Glutamatergic neuron (in vitro differentiated cells): ENCODE measurements at regions not wholly inside any gene's neighbourhood (a gene's known extent, or its start where the extent isn't known, plus 50 kb on each side); places are given as distances from the start of the nearest gene placed in this dataset.

Experiments used
- DNase-seq: peaks from one replicate; pipeline ENCODE4 v3.0.0; 2022
- H3K27ac Mint-ChIP-seq: one replicate; pipeline ENCODE4 v1.8.0; 2020; ENCODE audit warnings: mild to moderate bottlenecking, mixed read lengths, inconsistent platforms; ENCODE audit not compliant: unreplicated experiment
- H3K27me3 Mint-ChIP-seq: one replicate; pipeline ENCODE4 v1.8.0; 2020; ENCODE audit warnings: mild to moderate bottlenecking, moderate library complexity, mixed read lengths, inconsistent platforms; ENCODE audit not compliant: unreplicated experiment
- H3K36me3 Mint-ChIP-seq: one replicate; pipeline ENCODE4 v1.8.0; 2020; ENCODE audit warnings: mild to moderate bottlenecking, mixed read lengths, inconsistent platforms; ENCODE audit not compliant: unreplicated experiment
- H3K4me1 Mint-ChIP-seq: one replicate; pipeline ENCODE4 v1.8.0; 2020; ENCODE audit warnings: mild to moderate bottlenecking, low read depth, mixed read lengths, inconsistent platforms; ENCODE audit not compliant: unreplicated experiment
- H3K4me3 Mint-ChIP-seq: one replicate; pipeline ENCODE4 v1.8.0; 2020; ENCODE audit warnings: mild to moderate bottlenecking, mixed read lengths, inconsistent platforms; ENCODE audit not compliant: unreplicated experiment
- H3K9me3 Mint-ChIP-seq: one replicate; pipeline ENCODE4 v1.8.0; 2020; ENCODE audit warnings: mild to moderate bottlenecking, moderate library complexity, mixed read lengths, inconsistent platforms; ENCODE audit not compliant: unreplicated experiment
- TF ChIP-seq, protein P1 (sequence below): fragments of 200-600 bp; sonication (generic); IDR thresholded peaks from one replicate; pipeline ENCODE4 v1.5.0; 2021; ENCODE audit not compliant: partially characterized antibody, unreplicated experiment

DNA sequence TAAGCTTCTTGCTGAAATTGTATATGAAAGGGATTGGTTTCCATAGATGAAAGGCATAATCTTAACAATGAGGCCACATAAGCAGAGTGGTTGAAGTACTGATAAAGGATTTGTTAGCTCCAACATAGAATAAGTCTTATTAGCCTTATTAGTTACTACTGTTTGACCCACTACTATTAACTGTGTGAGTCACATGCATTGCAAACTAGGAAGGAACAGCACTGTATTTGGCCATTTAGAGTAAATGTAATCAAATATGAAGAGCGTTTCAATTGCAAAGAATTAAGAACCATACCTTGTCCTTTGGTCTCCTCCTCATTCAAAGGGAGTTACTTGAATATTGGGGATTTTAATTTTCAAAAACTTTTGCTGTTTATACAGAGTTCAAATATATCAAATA is 428.9 kb downstream of the MDFIC start:
- Mint-ChIP-seq H3K36me3 (no peaks in the 10 kb centered on the region), H3K27ac (no peak overlapping the region), H3K9me3 (no peaks in the 10 kb centered on the region), H3K4me3 (no peak overlapping the region), H3K27me3 (no peaks in the 10 kb centered on the region), H3K4me1 (no peaks in the 10 kb centered on the region)
- TF ChIP-seq, protein P1, sequence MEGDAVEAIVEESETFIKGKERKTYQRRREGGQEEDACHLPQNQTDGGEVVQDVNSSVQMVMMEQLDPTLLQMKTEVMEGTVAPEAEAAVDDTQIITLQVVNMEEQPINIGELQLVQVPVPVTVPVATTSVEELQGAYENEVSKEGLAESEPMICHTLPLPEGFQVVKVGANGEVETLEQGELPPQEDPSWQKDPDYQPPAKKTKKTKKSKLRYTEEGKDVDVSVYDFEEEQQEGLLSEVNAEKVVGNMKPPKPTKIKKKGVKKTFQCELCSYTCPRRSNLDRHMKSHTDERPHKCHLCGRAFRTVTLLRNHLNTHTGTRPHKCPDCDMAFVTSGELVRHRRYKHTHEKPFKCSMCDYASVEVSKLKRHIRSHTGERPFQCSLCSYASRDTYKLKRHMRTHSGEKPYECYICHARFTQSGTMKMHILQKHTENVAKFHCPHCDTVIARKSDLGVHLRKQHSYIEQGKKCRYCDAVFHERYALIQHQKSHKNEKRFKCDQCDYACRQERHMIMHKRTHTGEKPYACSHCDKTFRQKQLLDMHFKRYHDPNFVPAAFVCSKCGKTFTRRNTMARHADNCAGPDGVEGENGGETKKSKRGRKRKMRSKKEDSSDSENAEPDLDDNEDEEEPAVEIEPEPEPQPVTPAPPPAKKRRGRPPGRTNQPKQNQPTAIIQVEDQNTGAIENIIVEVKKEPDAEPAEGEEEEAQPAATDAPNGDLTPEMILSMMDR = no peak
- no peak for DNase-seq

DNA sequence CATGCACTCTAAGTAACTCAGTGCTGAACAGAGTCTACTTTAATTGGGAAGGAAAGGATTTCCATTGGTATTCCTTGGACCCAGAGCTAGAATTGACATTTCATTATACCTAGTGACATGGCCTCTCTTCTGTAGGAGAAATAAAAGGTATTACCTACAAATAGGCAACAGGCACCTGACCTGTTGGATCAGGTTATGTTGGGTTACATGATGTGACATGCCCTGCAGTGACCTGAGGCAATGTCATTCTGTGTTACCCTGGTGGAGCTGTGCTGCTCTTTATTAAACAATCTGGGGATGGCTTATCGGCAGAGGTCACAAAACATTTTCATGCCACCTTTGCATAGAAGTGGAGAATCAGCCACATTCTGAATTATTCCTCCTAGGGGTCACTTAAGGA is 427.7 kb downstream of the MDFIC start:
- no peaks in the 10 kb centered on the region for H3K9me3 Mint-ChIP-seq
- no peak for DNase-seq
- H3K4me1 Mint-ChIP-seq = no peaks in the 10 kb centered on the region
- TF ChIP-seq, protein P1 = no peak
- H3K36me3 Mint-ChIP-seq = no peaks in the 10 kb centered on the region
- no peak overlapping the region for H3K27ac Mint-ChIP-seq
- no peak overlapping the region for H3K4me3 Mint-ChIP-seq
- no peaks in the 10 kb centered on the region for H3K27me3 Mint-ChIP-seq

DNA sequence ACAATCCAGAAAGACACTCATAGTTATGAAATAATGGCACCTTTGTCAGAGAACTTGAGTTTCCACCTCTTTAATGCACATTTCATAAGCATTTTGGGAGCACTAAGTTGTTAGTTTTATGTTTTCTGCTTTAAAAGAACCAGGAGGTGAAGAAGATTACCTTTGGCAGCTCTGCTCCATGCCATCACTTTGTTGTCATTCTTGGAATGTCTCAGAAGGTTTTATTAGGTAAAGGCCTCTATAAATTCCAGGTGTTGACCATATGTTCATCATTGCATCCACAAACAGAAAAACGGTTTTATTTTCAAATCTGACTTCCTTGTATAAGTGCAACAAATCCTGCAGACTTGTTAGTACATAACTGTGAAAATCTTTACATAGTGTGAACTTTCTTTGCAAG is 424.8 kb downstream of the MDFIC start:
- DNase-seq = no peak
- no peaks in the 10 kb centered on the region for H3K9me3 Mint-ChIP-seq
- no peak overlapping the region for H3K27ac Mint-ChIP-seq
- H3K4me3 Mint-ChIP-seq = no peak overlapping the region
- no peaks in the 10 kb centered on the region for H3K4me1 Mint-ChIP-seq
- TF ChIP-seq, protein P1 = no peak
- H3K36me3 Mint-ChIP-seq = no peaks in the 10 kb centered on the region
- no peaks in the 10 kb centered on the region for H3K27me3 Mint-ChIP-seq

DNA sequence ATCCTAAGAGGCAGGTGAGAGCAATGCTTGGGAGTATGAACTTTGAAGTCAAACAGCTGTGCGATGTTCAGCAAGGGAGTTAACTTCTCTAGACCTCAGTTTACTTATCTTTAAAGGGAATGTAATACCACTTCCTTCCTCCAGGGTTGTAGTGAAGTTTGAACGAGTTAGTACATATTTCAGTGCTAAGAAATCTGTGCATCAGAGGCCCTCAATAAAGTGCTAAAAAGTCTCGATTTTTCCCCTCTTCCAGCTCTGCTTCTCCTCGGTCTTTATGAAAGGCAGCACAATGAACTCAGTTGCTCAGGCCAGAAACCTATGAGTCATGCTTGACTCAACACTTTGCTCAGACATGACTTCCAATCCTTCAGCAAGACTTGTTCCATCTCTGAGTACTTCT is 418.9 kb downstream of the MDFIC start:
- TF ChIP-seq, protein P1 = peak; percentile 55

DNA sequence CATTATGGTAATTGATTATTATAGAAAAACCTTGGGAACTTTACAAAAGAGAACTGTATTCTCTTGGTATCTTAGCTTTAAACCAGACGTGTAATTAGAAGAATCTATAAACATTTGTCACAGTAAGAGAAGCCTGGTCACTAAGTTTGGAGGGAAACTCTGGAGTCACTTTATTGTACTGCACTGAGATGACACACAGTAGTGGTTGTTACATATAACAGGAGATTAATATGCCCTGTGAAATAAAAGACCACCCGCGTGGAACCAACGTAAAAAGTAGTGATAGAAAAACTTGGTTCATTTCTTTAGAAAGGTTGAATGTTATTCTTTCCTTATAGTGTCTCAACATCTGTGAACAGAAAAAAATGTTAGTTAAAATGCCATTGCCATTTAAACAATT is 416.1 kb downstream of the MDFIC start:
- TF ChIP-seq, protein P1 = no peak
- H3K9me3 Mint-ChIP-seq = no peaks in the 10 kb centered on the region
- no peak for DNase-seq
- H3K4me3 Mint-ChIP-seq = no peak overlapping the region
- no peak overlapping the region for H3K27ac Mint-ChIP-seq
- H3K27me3 Mint-ChIP-seq = no peaks in the 10 kb centered on the region
- no peaks in the 10 kb centered on the region for H3K36me3 Mint-ChIP-seq
- peaks cover 2% of the 10 kb centered on the region for H3K4me1 Mint-ChIP-seq

More for the DNA sequence above, 418.9 kb downstream of the MDFIC start:
- H3K4me3 Mint-ChIP-seq = no peak overlapping the region
- no peak overlapping the region for H3K27ac Mint-ChIP-seq
- DNase-seq = no peak
- no peaks in the 10 kb centered on the region for H3K36me3 Mint-ChIP-seq
- no peaks in the 10 kb centered on the region for H3K27me3 Mint-ChIP-seq
- peaks cover 2% of the 10 kb centered on the region for H3K4me1 Mint-ChIP-seq
- no peaks in the 10 kb centered on the region for H3K9me3 Mint-ChIP-seq
